OCI-LY7 (cell line): ENCODE measurements at regions not wholly inside any gene's neighbourhood (a gene's known extent, or its start where the extent isn't known, plus 50 kb on each side); places are given as distances from the start of the nearest gene placed in this dataset.

Experiments used
- EZH2phosphoT487 ChIP-seq: fragments of 200-600 bp; sonication (generic); IDR thresholded peaks from 2 replicates; pipeline ENCODE4 v1.6.1; 2018; ENCODE audit warnings: low read depth, borderline replicate concordance, mild to moderate bottlenecking, mixed run types, antibody characterized with exemption, low read length, moderate library complexity, mixed read lengths
- TF ChIP-seq, protein P1 (sequence below): fragments of 200-600 bp; sonication (generic); conservative IDR thresholded peaks from 2 replicates; pipeline ENCODE4 v1.5.1; 2014; ENCODE audit warnings: mild to moderate bottlenecking, antibody characterized with exemption, low read length, moderate library complexity, mixed read lengths

DNA sequence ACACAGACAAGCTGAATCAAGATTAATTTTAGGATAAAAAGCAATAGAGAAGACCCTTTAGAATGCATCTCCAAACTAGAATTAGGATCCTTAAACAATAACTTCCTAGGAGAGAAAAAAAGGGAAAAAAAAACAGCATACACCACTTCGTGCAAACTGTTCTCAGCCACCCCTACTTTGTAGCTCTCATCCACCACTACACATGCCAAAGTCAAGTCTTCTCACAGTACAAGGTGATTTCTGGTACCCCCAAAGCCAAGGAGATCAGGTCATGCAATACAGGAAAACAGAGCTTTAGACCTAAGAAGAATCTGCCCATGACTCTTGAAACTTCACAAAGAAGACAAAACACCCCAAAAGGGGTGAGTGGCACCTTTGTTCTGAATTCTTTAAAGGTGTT lies 166.9 kb downstream of the SUCNR1 start:
- TF ChIP-seq, protein P1, sequence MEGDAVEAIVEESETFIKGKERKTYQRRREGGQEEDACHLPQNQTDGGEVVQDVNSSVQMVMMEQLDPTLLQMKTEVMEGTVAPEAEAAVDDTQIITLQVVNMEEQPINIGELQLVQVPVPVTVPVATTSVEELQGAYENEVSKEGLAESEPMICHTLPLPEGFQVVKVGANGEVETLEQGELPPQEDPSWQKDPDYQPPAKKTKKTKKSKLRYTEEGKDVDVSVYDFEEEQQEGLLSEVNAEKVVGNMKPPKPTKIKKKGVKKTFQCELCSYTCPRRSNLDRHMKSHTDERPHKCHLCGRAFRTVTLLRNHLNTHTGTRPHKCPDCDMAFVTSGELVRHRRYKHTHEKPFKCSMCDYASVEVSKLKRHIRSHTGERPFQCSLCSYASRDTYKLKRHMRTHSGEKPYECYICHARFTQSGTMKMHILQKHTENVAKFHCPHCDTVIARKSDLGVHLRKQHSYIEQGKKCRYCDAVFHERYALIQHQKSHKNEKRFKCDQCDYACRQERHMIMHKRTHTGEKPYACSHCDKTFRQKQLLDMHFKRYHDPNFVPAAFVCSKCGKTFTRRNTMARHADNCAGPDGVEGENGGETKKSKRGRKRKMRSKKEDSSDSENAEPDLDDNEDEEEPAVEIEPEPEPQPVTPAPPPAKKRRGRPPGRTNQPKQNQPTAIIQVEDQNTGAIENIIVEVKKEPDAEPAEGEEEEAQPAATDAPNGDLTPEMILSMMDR = no peak
- no peak for TF ChIP-seq EZH2phosphoT487
